Spleen (tissue), 7 donors: ENCODE measurements at regions not wholly inside any gene's neighbourhood (a gene's known extent, or its start where the extent isn't known, plus 50 kb on each side); places are given as distances from the start of the nearest gene placed in this dataset.

Experiments
- CTCF ChIP-seq, 11 experiments: fragments of 200-600 bp in 7 of 11; fragments of 450-650 bp in 4 of 11; sonication (generic) in 4 of 11; IDR thresholded peaks in 8 of 11; conservative IDR thresholded peaks in 3 of 11; 1 replicate in 7 of 11; 2 replicates in 4 of 11; pipeline versions ENCODE4 v1.4.0 to v1.8.0; 2016 to 2021; ENCODE audit warnings: antibody characterized with exemption in 11 of 11, inconsistent platforms in 4 of 11, mild to moderate bottlenecking in 1 of 11
- POLR2A ChIP-seq, 3 donors: fragments of 450-650 bp; IDR thresholded peaks; one replicate each; pipeline ENCODE4 v1.5.1; 2017; ENCODE audit warnings: antibody characterized with exemption in 3 of 3, mild to moderate bottlenecking in 1 of 3
- POLR2AphosphoS5 ChIP-seq, 3 donors: sonication (generic); formaldehyde crosslinking; IDR thresholded peaks; one replicate each; pipeline ENCODE4 v1.5.1; 2017; ENCODE audit warnings: antibody characterized with exemption in 3 of 3
- donor health status: DM: no; HTN: no; CAD: no; lungs with moderate emphysema.
- donor health status: DM: no; HTN: no; CAD: no.
- donor health status: DM: no; HTN: no; CAD: no.

- no peak for TF ChIP-seq CTCF (IDR thresholded peaks at IDR 0.05 in 8 of 11, conservative IDR thresholded peaks at IDR 0.05 in 3 of 11)
- TF ChIP-seq POLR2A (IDR thresholded peaks at IDR 0.05): no peak
- TF ChIP-seq POLR2AphosphoS5 (IDR thresholded peaks at IDR 0.05): peak in 1 of 3 donors; percentile 32
These were observed 79.0 kb upstream of the CHST15 start for GRCh38 chr10:124172181-124172916.
